ENCODE measurements at regions not wholly inside any gene's neighbourhood (a gene's known extent, or its start where the extent isn't known, plus 50 kb on each side); places are given as distances from the start of the nearest gene placed in this dataset.
"Not testable (repeated sequence)": the region's sequence is repeated elsewhere in the genome, so short reads cannot be mapped to it uniquely, and the experiment has no call there.

DNA sequence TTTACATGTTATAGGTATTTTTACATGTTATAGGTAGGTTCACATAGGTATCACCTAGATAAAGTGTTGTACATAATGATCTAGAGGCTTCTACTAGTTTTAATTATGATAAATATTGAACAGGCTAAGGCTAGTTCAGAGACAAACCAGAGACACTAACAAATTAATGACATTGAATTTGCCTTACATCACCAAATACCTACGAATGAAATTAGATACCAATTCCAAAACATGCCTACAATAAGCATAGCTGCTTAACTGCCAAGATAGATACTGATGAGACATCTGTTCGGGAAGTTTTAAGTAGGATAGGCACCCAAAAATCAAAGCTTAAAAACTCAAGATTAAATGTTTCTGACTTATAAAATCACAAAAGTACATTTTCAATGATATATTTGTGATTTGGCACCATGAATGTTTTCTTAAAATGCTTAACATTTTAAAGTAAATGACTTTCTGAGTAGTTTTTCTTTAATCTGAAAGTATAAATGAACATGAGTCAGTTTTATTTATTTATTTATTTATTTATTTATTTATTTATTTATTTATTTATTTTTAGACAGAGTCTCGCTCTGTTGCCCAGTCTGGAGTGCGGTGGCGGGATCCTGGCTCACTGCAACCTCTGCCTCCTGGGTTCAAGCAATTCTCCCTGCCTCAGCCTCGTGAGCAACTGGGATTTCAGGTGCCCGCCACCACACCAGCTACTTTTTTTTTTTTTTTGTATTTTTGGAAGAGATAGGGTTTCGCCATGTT, 703.1 kb upstream of the ARRDC3 start:
- no peak for ATAC-seq
- H3K4me3 Mint-ChIP-seq, result no peak overlapping the region
- H3K27ac Mint-ChIP-seq, result no peak overlapping the region
- no peaks in the 10 kb centered on the region for H3K27me3 Mint-ChIP-seq
- no peaks in the 10 kb centered on the region for H3K9me3 Mint-ChIP-seq
- H3K4me1 Mint-ChIP-seq, result no peaks in the 10 kb centered on the region
- H3K36me3 Mint-ChIP-seq, result no peaks in the 10 kb centered on the region

DNA sequence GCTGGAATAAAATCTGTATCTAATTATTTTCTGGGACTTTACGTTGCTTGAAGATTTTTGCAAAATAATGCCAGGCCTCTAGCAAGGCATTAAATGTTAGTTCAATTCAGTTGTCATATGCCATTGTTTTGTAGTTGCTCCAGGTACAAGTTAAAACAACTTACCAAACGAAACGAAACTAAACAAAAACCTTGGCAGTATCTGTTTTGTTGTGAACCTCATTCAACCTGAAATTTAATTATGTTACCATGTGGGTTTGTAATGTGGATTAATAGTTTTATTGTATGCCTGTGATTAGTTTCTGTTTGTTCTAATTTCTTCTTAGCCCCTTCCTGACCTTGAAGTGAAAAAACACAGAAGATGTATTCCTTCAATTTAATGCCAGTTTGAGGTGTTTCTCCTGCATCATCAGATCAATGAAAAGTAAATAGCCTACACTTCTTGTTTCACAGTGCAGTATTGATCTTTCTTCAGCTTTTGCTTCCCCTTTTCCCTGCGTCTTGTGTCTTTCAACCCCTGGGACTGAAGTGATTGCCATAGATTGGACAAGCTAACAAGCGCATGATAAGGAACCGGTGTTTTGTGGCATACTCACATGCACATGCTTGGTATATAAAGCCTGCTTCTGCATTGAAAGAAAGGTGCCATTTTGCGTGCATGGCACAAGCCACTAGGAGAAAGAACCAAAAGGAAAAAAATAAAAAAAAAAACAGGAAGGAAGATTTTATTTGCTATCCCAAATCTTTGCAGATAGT, 699.0 kb upstream of the ARRDC3 start:
- no peak overlapping the region for H3K27ac Mint-ChIP-seq
- H3K36me3 Mint-ChIP-seq, result no peaks in the 10 kb centered on the region
- H3K4me1 Mint-ChIP-seq, result no peaks in the 10 kb centered on the region
- no peak for ATAC-seq
- peaks cover 3% of the 10 kb centered on the region for H3K9me3 Mint-ChIP-seq
- no peak overlapping the region for H3K4me3 Mint-ChIP-seq
- no peaks in the 10 kb centered on the region for H3K27me3 Mint-ChIP-seq

DNA sequence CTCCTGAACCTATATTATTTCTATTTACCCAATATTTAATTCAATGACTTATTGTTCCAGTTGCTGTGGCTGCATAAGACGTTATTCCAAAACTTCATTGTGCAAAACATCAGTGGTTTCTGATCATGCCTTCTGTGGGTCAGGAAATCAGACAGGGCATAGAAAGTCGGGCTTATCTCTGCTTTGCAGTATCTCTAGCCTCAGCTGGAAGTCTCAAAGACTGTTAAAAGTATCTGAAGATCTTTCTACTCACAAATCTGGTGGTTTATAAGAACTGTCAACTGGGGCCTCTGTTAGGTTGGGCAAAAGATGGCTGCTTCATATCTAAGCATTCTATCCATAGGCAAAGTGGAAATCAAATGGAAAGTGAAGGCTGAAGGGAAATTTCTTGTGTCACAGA, 687.7 kb upstream of the ARRDC3 start:
- Mint-ChIP-seq H3K9me3 (peaks cover 5% of the 10 kb centered on the region), H3K4me1 (no peaks in the 10 kb centered on the region), H3K4me3 (no peak overlapping the region), H3K36me3 (no peaks in the 10 kb centered on the region), H3K27ac (no peak overlapping the region), H3K27me3 (no peaks in the 10 kb centered on the region)
- no peak for ATAC-seq

DNA sequence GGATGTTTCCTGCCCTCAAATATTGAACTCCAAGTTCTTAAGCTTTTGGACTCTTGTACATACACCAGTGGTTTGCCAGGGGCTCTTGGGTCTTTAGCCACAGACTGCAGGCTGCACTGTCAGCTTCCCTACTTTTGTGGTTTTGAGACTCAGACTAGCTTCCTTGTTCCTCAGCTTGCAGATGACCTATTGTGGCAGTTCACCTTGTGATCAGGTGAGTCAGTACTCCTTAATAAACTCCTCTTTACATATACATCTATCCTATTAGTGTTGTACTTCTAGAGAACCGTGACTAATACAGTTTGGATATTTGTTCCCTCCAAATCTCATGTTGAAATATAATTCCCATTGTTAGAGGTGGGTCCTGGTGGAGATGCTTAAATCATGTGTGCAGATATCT, 681.9 kb upstream of the ARRDC3 start:
- no peaks in the 10 kb centered on the region for H3K36me3 Mint-ChIP-seq
- H3K9me3 Mint-ChIP-seq, result peaks cover 4% of the 10 kb centered on the region
- no peaks in the 10 kb centered on the region for H3K4me1 Mint-ChIP-seq
- no peak for ATAC-seq
- no peaks in the 10 kb centered on the region for H3K27me3 Mint-ChIP-seq
- no peak overlapping the region for H3K27ac Mint-ChIP-seq
- H3K4me3 Mint-ChIP-seq, result no peak overlapping the region

DNA sequence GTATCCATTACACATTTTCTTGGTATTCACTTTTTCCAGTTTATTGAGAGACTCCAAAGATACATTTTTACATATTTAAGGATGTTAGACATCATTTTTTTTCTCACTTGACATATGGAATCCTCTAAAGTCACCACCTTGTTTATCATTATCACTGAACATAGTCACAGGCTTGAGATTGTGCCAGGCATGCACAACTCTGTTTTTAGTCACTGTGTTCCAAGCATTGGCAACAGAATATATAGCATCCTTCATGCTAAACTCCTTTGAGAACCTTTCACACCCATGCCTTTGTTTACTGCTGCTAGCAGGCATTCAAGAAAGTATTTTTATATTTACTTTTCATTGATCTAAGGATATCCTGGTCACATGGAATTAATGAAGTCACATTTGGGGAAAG, 668.6 kb upstream of the ARRDC3 start:
- Mint-ChIP-seq H3K27me3 (no peaks in the 10 kb centered on the region), H3K4me1 (no peaks in the 10 kb centered on the region), H3K9me3 (peaks cover 5% of the 10 kb centered on the region), H3K27ac (no peak overlapping the region), H3K4me3 (no peak overlapping the region), H3K36me3 (no peaks in the 10 kb centered on the region)
- no peak for ATAC-seq

DNA sequence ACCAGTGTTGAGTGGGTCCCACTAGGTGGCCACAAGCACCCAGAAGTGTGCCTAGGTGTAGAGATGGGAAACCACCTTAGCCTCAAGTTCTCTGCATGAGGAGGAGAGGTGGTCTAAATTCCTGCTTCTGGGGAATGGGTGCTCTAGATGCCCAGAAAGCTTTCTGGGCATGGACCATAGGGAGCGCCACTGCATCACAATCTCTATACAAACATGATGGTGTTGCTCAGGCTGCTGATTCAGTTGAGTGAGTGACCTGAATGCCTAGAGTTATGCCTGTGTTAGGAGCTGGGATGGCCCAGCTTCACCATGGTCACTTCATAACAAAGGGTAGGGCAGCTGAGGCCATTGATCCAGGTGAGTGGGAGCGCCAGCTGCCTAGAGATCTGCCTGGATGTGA, 667.9 kb upstream of the ARRDC3 start:
- no peaks in the 10 kb centered on the region for H3K27me3 Mint-ChIP-seq
- H3K4me3 Mint-ChIP-seq, result no peak overlapping the region
- H3K4me1 Mint-ChIP-seq, result no peaks in the 10 kb centered on the region
- H3K36me3 Mint-ChIP-seq, result no peaks in the 10 kb centered on the region
- no peak overlapping the region for H3K27ac Mint-ChIP-seq
- ATAC-seq, result no peak
- peaks cover 5% of the 10 kb centered on the region for H3K9me3 Mint-ChIP-seq

DNA sequence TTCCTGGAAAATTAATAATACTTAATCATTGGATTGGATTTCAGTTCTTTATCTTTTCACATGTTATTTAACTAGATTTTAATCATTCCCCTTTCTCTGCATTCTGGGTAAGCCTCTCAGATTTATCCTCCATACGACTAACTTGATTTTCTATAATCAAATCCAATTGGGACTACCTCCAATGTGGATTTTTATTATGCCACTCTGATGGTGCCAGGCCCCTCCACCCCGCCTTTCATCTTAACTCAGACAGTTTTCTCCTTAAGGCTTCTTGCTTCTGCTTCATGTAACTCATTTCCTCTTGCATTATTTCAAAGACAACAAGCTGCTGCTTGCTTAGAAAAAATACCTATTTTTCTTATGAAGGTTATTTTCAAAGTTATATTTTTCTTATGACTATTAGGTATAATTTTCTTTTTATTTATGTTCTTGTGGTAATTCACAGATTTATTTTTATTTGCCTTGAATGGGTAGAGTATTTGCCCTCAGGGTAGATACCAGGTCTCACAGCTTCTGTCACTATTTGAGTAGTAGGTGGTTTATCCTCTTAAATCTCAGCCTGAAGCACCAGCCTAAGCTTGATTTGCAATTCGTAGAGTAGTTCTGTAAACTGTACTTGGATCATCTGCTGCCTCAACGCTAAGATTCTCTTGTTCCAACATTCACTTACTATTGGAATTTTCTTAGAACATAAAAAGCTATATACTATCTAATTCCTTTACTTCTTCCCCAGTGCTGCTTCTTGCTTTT, 659.0 kb upstream of the ARRDC3 start:
- no peak overlapping the region for H3K4me3 Mint-ChIP-seq
- ATAC-seq, result no peak
- H3K27ac Mint-ChIP-seq, result no peak overlapping the region
- H3K9me3 Mint-ChIP-seq, result peaks cover 8% of the 10 kb centered on the region
- no peaks in the 10 kb centered on the region for H3K27me3 Mint-ChIP-seq
- no peaks in the 10 kb centered on the region for H3K36me3 Mint-ChIP-seq
- no peaks in the 10 kb centered on the region for H3K4me1 Mint-ChIP-seq

DNA sequence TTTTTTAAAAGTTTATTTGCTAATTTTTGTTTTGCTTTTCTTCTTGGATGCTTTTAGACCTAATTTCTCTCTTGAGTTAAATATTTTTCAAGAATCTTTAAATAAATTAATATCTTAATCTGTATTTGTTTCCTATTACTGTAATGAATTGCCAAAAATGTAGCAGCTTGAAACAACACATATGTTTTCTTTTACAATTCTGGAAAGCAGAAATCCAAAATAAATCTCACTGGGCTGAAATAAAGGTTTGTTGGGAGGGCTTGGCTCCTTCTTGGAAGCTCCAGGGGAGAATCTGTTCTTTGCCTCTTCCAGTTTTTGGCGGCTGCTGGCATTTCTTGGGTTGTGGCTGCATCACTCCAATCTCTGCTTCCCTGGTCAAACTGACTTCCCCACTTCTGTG, 658.1 kb upstream of the ARRDC3 start:
- ATAC-seq, result no peak
- no peaks in the 10 kb centered on the region for H3K4me1 Mint-ChIP-seq

DNA sequence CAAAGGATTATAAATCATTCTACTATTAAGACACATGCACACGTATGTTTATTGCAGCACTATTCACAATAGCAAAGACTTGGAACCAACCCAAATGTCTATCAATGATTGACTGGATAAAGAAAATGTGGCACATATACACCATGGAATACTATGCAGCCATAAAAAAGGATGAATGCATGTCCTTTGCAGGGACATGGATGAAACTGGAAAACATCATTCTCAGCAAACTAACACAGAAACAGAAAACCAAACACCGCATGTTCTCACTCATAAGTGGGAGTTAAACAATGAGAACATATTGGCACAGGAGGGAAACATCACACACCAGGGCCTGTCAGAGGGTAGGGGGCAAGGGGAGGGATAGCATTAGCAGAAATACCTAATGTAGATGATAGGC, 646.7 kb upstream of the ARRDC3 start:
- not testable (repeated sequence) for H3K36me3 Mint-ChIP-seq, H3K27ac Mint-ChIP-seq, H3K27me3 Mint-ChIP-seq, H3K9me3 Mint-ChIP-seq, ATAC-seq, H3K4me1 Mint-ChIP-seq, H3K4me3 Mint-ChIP-seq

More for the DNA sequence above, 658.1 kb upstream of the ARRDC3 start:
- Mint-ChIP-seq H3K27ac (no peak overlapping the region), H3K27me3 (no peaks in the 10 kb centered on the region), H3K36me3 (no peaks in the 10 kb centered on the region), H3K9me3 (peaks cover 8% of the 10 kb centered on the region), H3K4me3 (no peak overlapping the region)

DNA sequence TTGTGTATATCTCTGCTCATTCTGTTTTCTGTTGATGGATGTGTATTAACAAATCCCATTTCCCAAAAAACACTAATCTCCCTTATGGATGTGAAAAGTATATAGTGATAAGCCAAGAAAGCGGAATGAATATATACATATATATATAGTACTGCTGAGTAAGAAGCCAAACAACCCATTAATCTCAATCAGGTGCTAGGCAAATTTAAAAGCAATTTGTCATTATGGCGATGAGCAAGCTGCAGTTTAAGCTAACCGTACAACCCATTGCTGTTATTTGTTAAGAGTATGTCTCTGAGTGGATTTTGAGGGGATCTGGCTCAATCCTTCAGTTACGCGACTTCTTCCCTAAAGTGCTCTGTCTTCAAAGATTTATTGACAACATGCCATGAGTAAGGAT, 640.4 kb upstream of the ARRDC3 start:
- H3K4me3 Mint-ChIP-seq, result no peak overlapping the region
- H3K36me3 Mint-ChIP-seq, result no peaks in the 10 kb centered on the region
- no peaks in the 10 kb centered on the region for H3K9me3 Mint-ChIP-seq
- no peak overlapping the region for H3K27ac Mint-ChIP-seq
- H3K27me3 Mint-ChIP-seq, result no peaks in the 10 kb centered on the region
- no peak for ATAC-seq
- no peaks in the 10 kb centered on the region for H3K4me1 Mint-ChIP-seq

DNA sequence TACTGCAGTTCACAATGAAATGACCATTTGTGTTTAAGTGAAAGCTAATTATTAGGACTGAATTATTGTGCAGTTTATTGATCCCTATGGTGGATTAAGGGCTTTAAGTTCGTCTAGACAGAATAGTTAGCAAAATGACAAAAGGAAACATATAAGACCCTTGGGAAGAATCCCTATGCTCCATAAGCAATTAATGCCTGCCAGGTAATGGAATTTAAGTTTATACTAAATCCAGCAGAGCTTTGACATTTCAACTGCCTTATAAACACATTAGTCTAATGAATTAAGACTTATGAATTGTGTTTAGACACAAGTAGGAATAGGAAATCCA, 640.0 kb upstream of the ARRDC3 start:
- Mint-ChIP-seq H3K4me3 (no peak overlapping the region), H3K27me3 (no peaks in the 10 kb centered on the region), H3K27ac (no peak overlapping the region), H3K36me3 (no peaks in the 10 kb centered on the region), H3K9me3 (no peaks in the 10 kb centered on the region), H3K4me1 (no peaks in the 10 kb centered on the region)
- ATAC-seq, result no peak

DNA sequence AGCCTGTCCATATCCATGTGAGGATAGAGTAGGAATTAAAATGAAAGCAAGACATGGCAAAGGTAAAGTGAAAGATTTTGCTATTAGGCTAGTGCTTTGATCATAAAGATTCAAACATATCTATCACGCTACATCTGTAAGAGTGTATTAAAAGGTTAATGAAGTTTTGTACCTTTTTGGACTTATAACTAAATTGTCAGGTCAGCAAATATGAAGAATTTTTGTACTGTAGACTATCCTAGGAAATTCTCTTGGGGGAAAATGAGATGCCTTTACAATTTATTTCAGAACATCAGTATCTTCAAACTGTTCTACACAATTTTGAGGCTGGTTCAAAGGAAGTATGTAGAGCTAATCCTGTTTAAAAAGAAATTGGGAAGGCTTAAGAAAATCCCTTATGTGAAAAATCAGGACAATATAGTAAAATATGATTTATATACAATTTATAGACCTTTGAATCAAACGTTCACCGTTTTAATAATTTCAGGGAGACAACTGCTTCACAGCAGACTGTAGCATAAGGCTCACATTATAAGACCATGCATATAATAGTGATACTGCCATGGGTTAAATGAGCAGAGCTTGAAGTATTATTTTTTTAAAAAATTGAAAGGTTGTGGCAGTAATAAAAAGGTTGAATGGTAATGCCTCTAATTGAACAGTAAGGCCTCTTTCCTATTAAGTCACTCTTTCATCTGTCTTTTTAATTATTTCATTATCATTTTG, 639.5 kb upstream of the ARRDC3 start:
- Mint-ChIP-seq H3K9me3 (no peaks in the 10 kb centered on the region), H3K4me3 (no peak overlapping the region), H3K27ac (no peak overlapping the region), H3K27me3 (no peaks in the 10 kb centered on the region), H3K4me1 (no peaks in the 10 kb centered on the region), H3K36me3 (no peaks in the 10 kb centered on the region)
- ATAC-seq, result no peak

DNA sequence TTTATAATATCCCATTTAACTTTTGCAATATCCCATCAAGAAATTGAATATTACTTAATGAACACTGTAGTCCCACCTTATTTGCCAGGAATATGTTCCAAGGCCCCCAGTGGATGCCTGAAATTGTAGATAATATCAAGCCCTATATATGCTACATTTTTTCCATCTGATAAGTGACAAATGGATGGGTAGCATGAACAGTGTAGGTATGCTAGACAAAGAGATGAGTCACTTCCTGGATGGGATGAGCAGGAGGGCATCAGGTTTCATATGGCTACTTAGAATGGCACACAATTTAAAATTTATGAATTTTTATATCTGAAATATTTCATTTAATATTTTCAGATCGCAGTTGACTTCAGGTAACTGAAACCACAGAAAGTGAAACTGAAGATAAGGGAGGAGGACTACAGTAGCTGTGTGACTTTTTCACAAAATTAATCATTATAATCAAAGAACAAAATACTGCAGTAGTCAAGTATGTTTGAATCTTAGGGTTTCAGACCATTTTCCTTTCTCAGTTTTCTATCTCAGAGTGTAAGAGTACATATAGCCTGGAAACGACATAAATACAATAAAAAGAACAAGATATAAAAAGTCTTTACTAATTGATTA, 636.4 kb upstream of the ARRDC3 start:
- no peak for ATAC-seq
- Mint-ChIP-seq H3K4me3 (no peak overlapping the region), H3K27ac (no peak overlapping the region), H3K4me1 (no peaks in the 10 kb centered on the region), H3K27me3 (no peaks in the 10 kb centered on the region), H3K9me3 (peaks cover 2% of the 10 kb centered on the region), H3K36me3 (no peaks in the 10 kb centered on the region)

DNA sequence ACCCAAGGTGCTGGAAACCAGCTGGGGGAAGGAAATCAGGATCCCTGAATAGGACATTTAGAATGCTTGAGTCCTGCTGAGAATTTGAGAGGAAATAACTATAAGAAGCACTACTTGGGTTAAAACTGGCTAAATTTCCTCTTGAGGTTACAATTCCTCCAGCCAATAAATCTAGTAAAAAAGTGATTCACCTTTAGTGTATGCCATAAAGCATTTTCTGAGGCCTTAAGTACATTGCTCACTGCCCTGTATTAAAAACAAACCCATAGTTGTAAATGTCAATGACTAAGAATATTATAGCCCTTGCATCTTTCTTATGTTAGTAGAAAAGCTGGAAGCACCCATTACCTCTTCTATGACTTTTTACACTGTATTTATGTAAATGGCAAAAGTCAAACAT, 634.7 kb upstream of the ARRDC3 start:
- Mint-ChIP-seq H3K4me3 (no peak overlapping the region), H3K36me3 (no peaks in the 10 kb centered on the region), H3K4me1 (no peaks in the 10 kb centered on the region), H3K27ac (no peak overlapping the region), H3K27me3 (no peaks in the 10 kb centered on the region), H3K9me3 (peaks cover 3% of the 10 kb centered on the region)
- ATAC-seq, result no peak

DNA sequence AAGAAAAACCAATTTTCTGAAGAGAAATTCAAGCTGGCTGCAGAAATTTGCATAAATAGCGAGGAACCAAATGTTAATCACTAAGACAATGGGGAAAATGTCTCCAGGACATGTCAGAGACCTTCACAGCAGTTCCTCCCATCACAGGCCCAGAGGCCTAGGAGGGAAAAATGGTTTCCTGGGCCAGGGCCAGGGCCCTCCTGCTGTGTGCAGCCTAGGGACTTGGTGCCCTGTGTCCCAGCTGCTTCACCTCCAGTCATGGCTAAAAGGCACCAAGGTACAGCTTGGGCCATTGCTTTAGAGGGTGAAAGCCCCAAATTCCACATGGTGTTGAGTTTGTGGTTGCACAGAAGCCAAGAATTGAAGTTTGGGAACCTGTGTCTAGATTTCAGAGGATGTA, 628.7 kb upstream of the ARRDC3 start:
- not testable (repeated sequence) for H3K27ac Mint-ChIP-seq, H3K36me3 Mint-ChIP-seq, H3K9me3 Mint-ChIP-seq, H3K27me3 Mint-ChIP-seq, H3K4me1 Mint-ChIP-seq, H3K4me3 Mint-ChIP-seq, ATAC-seq

Data from stimulated activated memory B cell treated with anti-CD40 and anti-IgM and Interleukin-4, amounts not matched to agents 10 μg/mL and 1 μg/mL and 100 μg/mL, for 72 hours (primary cell).